ENCODE measurements at regions not wholly inside any gene's neighbourhood (a gene's known extent, or its start where the extent isn't known, plus 50 kb on each side); places are given as distances from the start of the nearest gene placed in this dataset.
"Not testable (repeated sequence)": the region's sequence is repeated elsewhere in the genome, so short reads cannot be mapped to it uniquely, and the experiment has no call there.

- DNase-seq (ENCODE audit: low read depth in 2 of 2) = no peak
Measured at GRCh38 chr9:118647331-118647730, 721.9 kb downstream of the BRINP1 start.

GRCh38 chr9:118650417-118650816 lies 718.8 kb downstream of the BRINP1 start:
- no peak for DNase-seq (ENCODE audit: low read depth in 2 of 2)

- DNase-seq (ENCODE audit: low read depth in 2 of 2) = no peak
Measured at GRCh38 chr9:118651511-118651910, 717.7 kb downstream of the BRINP1 start.

GRCh38 chr9:118652258-118652657 lies 717.0 kb downstream of the BRINP1 start:
- DNase-seq (ENCODE audit: low read depth in 2 of 2) = no peak

- no peak for DNase-seq (ENCODE audit: low read depth in 2 of 2)
Measured at GRCh38 chr9:118652912-118653311, 716.3 kb downstream of the BRINP1 start.

GRCh38 chr9:118659011-118659410 lies 710.2 kb downstream of the BRINP1 start:
- DNase-seq (ENCODE audit: low read depth in 2 of 2) = no peak

GRCh38 chr9:118665226-118665919 lies 703.9 kb downstream of the BRINP1 start:
- DNase-seq (ENCODE audit: low read depth in 2 of 2) = no peak

- no peak for DNase-seq (ENCODE audit: low read depth in 2 of 2)
Measured at GRCh38 chr9:118670011-118670953, 699.0 kb downstream of the BRINP1 start.

GRCh38 chr9:118674942-118675341 lies 694.3 kb downstream of the BRINP1 start:
- DNase-seq (ENCODE audit: low read depth in 2 of 2) = no peak

- DNase-seq (ENCODE audit: low read depth in 2 of 2) = not testable (repeated sequence)
Measured at GRCh38 chr9:118677936-118678653, 691.1 kb downstream of the BRINP1 start.

GRCh38 chr9:118686959-118687358 lies 682.3 kb downstream of the BRINP1 start:
- no peak for DNase-seq (ENCODE audit: low read depth in 2 of 2)

- no peak for DNase-seq (ENCODE audit: low read depth in 2 of 2)
Measured at GRCh38 chr9:118689280-118689679, 680.0 kb downstream of the BRINP1 start.

GRCh38 chr9:118692613-118693012 lies 676.6 kb downstream of the BRINP1 start:
- no peak for DNase-seq (ENCODE audit: low read depth in 2 of 2)

- DNase-seq (ENCODE audit: low read depth in 2 of 2) = no peak
Measured at GRCh38 chr9:118693645-118694044, 675.6 kb downstream of the BRINP1 start.

GRCh38 chr9:118695249-118695648 lies 674.0 kb downstream of the BRINP1 start:
- DNase-seq (ENCODE audit: low read depth in 2 of 2) = not testable (repeated sequence)

- no peak for DNase-seq (ENCODE audit: low read depth in 2 of 2)
Measured at GRCh38 chr9:118701985-118702384, 667.2 kb downstream of the BRINP1 start.

- no peak for DNase-seq (ENCODE audit: low read depth in 2 of 2)
Measured at GRCh38 chr9:118711843-118712242, 657.4 kb downstream of the BRINP1 start.

- DNase-seq (ENCODE audit: low read depth in 2 of 2) = no peak
Measured at GRCh38 chr9:118721276-118721675, 648.0 kb downstream of the BRINP1 start.

- DNase-seq (ENCODE audit: low read depth in 2 of 2) = no peak
Measured at GRCh38 chr9:118721923-118722322, 647.3 kb downstream of the BRINP1 start.

GRCh38 chr9:118729981-118730380 lies 639.3 kb downstream of the BRINP1 start:
- no peak for DNase-seq (ENCODE audit: low read depth in 2 of 2)

GRCh38 chr9:118732998-118733397 lies 636.2 kb downstream of the BRINP1 start:
- no peak for DNase-seq (ENCODE audit: low read depth in 2 of 2)

GRCh38 chr9:118734696-118735095 lies 634.5 kb downstream of the BRINP1 start:
- DNase-seq (ENCODE audit: low read depth in 2 of 2) = no peak
